Astrocyte of the cerebellum (primary cell): ENCODE measurements at regions not wholly inside any gene's neighbourhood (a gene's known extent, or its start where the extent isn't known, plus 50 kb on each side); places are given as distances from the start of the nearest gene placed in this dataset.
"Not testable (repeated sequence)": the region's sequence is repeated elsewhere in the genome, so short reads cannot be mapped to it uniquely, and the experiment has no call there.

Experiments used
- DNase-seq: peaks from one replicate; pipeline ENCODE4 v3.0.0-alpha.2; 2011; ENCODE audit warnings: low read depth
- H3K4me3 ChIP-seq: 2 replicates; pipeline ENCODE4 v1.5.1; 2011; ENCODE audit warnings: mild to moderate bottlenecking, low read depth, low read length, moderate library complexity
- CTCF ChIP-seq: IDR thresholded peaks from 2 replicates; pipeline ENCODE4 v1.5.1; 2012; ENCODE audit warnings: low read length, low read depth, moderate library complexity, mild to moderate bottlenecking; ENCODE audit errors: missing control alignments
- in situ Hi-C: cut with HindIII; loops from 2 replicates; pipeline ENCODE4 v1.10.0; 2017; ENCODE audit warnings: low sequenced_read_pairs

- DNase-seq, result no peak
- no peak overlapping the region for H3K4me3 ChIP-seq
- no peak for TF ChIP-seq CTCF
- in situ Hi-C loops, result no loop called here
Observed at GRCh38 chr18:57882465-57882864, 79.3 kb upstream of the ATP8B1 start.

- TF ChIP-seq CTCF, result peak; percentile 92
- no peak overlapping the region for H3K4me3 ChIP-seq
- in situ Hi-C loops, result no loop called here
- DNase-seq, result peak; percentile 69
Observed at GRCh38 chr18:57881818-57882413, 78.8 kb upstream of the ATP8B1 start.

GRCh38 chr18:57879924-57880323, 76.8 kb upstream of the ATP8B1 start:
- in situ Hi-C loops, H3K4me3 ChIP-seq, DNase-seq: not testable (repeated sequence)

GRCh38 chr18:57869221-57869620, 66.1 kb upstream of the ATP8B1 start:
- no peak for TF ChIP-seq CTCF
- no peak for DNase-seq
- in situ Hi-C loops, result no loop called here
- no peak overlapping the region for H3K4me3 ChIP-seq

GRCh38 chr18:57866355-57866754, 63.2 kb upstream of the ATP8B1 start:
- in situ Hi-C loops, result no loop called here

GRCh38 chr18:57864615-57865121, 61.6 kb upstream of the ATP8B1 start:
- DNase-seq, result no peak
- H3K4me3 ChIP-seq, result no peak overlapping the region
- TF ChIP-seq CTCF, result no peak
- in situ Hi-C loops, result no loop called here

More at GRCh38 chr18:57866355-57866754, 63.2 kb upstream of the ATP8B1 start:
- H3K4me3 ChIP-seq, result no peak overlapping the region
- TF ChIP-seq CTCF, result no peak
- DNase-seq, result no peak

GRCh38 chr18:57863706-57864105, 60.6 kb upstream of the ATP8B1 start:
- DNase-seq, result no peak
- in situ Hi-C loops, result no loop called here
- no peak overlapping the region for H3K4me3 ChIP-seq

More at GRCh38 chr18:57863706-57864105, 60.6 kb upstream of the ATP8B1 start:
- TF ChIP-seq CTCF, result no peak
